ENCODE measurements at regions not wholly inside any gene's neighbourhood (a gene's known extent, or its start where the extent isn't known, plus 50 kb on each side); places are given as distances from the start of the nearest gene placed in this dataset.
A peak's percentile ranks its signal among the peaks of the same experiment; 100 is the strongest.
"Not testable (repeated sequence)": the region's sequence is repeated elsewhere in the genome, so short reads cannot be mapped to it uniquely, and the experiment has no call there.

- DNase-seq (ENCODE audit: extremely low spot score) = no peak
- Histone ChIP-seq H3K4me3 (ENCODE audit: low read depth, low read length) (no peak overlapping the region), H3K4me1 (ENCODE audit: insufficient read depth) (no peaks in the 10 kb centered on the region), H3K27ac (ENCODE audit: low read depth) (no peak overlapping the region), H3K36me3 (ENCODE audit: insufficient read depth) (no peaks in the 10 kb centered on the region)
- 79% methylated on average over 5 of the region's 5 CpGs for WGBS
Measured at GRCh38 chr14:53260286-53260685, 107.2 kb upstream of the DDHD1 start.

GRCh38 chr14:53252141-53252540 is 99.0 kb upstream of the DDHD1 start:
- Histone ChIP-seq H3K36me3 (ENCODE audit: insufficient read depth) (no peaks in the 10 kb centered on the region), H3K4me1 (ENCODE audit: insufficient read depth) (no peaks in the 10 kb centered on the region), H3K27ac (ENCODE audit: low read depth) (no peak overlapping the region), H3K4me3 (ENCODE audit: low read depth, low read length) (no peak overlapping the region)
- 29% methylated on average over 1 of the region's 1 CpG for WGBS
- DNase-seq (ENCODE audit: extremely low spot score) = no peak

GRCh38 chr14:53249059-53249458 is 95.9 kb upstream of the DDHD1 start:
- Histone ChIP-seq H3K36me3 (ENCODE audit: insufficient read depth) (no peaks in the 10 kb centered on the region), H3K4me3 (ENCODE audit: low read depth, low read length) (no peak overlapping the region), H3K4me1 (ENCODE audit: insufficient read depth) (no peaks in the 10 kb centered on the region), H3K27ac (ENCODE audit: low read depth) (no peak overlapping the region)
- DNase-seq (ENCODE audit: extremely low spot score) = no peak
- WGBS = 29% methylated on average over 1 of the region's 1 CpG

- no peak overlapping the region for H3K27ac ChIP-seq (ENCODE audit: low read depth)
Measured at GRCh38 chr14:53247596-53248370, 94.7 kb upstream of the DDHD1 start.

GRCh38 chr14:53242898-53243297 is 89.8 kb upstream of the DDHD1 start:
- 98% methylated on average over 3 of the region's 3 CpGs for WGBS
- not testable (repeated sequence) for H3K4me3 ChIP-seq (ENCODE audit: low read depth, low read length); H3K4me1 ChIP-seq (ENCODE audit: insufficient read depth); DNase-seq (ENCODE audit: extremely low spot score); H3K27ac ChIP-seq (ENCODE audit: low read depth); H3K36me3 ChIP-seq (ENCODE audit: insufficient read depth)

More at GRCh38 chr14:53247596-53248370, 94.7 kb upstream of the DDHD1 start:
- 68% methylated on average over 4 of the region's 4 CpGs for WGBS
- Histone ChIP-seq H3K4me1 (ENCODE audit: insufficient read depth) (no peaks in the 10 kb centered on the region), H3K36me3 (ENCODE audit: insufficient read depth) (no peaks in the 10 kb centered on the region), H3K4me3 (ENCODE audit: low read depth, low read length) (no peak overlapping the region)
- no peak for DNase-seq (ENCODE audit: extremely low spot score)

- Histone ChIP-seq H3K4me1 (ENCODE audit: insufficient read depth) (no peaks in the 10 kb centered on the region), H3K36me3 (ENCODE audit: insufficient read depth) (no peaks in the 10 kb centered on the region), H3K27ac (ENCODE audit: low read depth) (no peak overlapping the region), H3K4me3 (ENCODE audit: low read depth, low read length) (no peak overlapping the region)
- DNase-seq (ENCODE audit: extremely low spot score) = no peak
- 93% methylated on average over 1 of the region's 1 CpG for WGBS
Measured at GRCh38 chr14:53237488-53237887, 84.4 kb upstream of the DDHD1 start.

- H3K36me3 ChIP-seq (ENCODE audit: insufficient read depth) = no peaks in the 10 kb centered on the region
- no peaks in the 10 kb centered on the region for H3K4me1 ChIP-seq (ENCODE audit: insufficient read depth)
- DNase-seq (ENCODE audit: extremely low spot score) = no peak
- no peak overlapping the region for H3K27ac ChIP-seq (ENCODE audit: low read depth)
- H3K4me3 ChIP-seq (ENCODE audit: low read depth, low read length) = no peak overlapping the region
- 84% methylated on average over 3 of the region's 3 CpGs for WGBS
Measured at GRCh38 chr14:53236708-53237107, 83.6 kb upstream of the DDHD1 start.

GRCh38 chr14:53231171-53231570 is 78.0 kb upstream of the DDHD1 start:
- no peak for DNase-seq (ENCODE audit: extremely low spot score)
- Histone ChIP-seq H3K4me3 (ENCODE audit: low read depth, low read length) (no peak overlapping the region), H3K27ac (ENCODE audit: low read depth) (no peak overlapping the region), H3K36me3 (ENCODE audit: insufficient read depth) (no peaks in the 10 kb centered on the region), H3K4me1 (ENCODE audit: insufficient read depth) (no peaks in the 10 kb centered on the region)
- 44% methylated on average over 3 of the region's 3 CpGs for WGBS

GRCh38 chr14:53228966-53229365 is 75.8 kb upstream of the DDHD1 start:
- WGBS = 58% methylated on average over 4 of the region's 4 CpGs
- H3K4me3 ChIP-seq (ENCODE audit: low read depth, low read length) = no peak overlapping the region
- no peak overlapping the region for H3K27ac ChIP-seq (ENCODE audit: low read depth)
- H3K36me3 ChIP-seq (ENCODE audit: insufficient read depth) = no peaks in the 10 kb centered on the region
- no peaks in the 10 kb centered on the region for H3K4me1 ChIP-seq (ENCODE audit: insufficient read depth)
- no peak for DNase-seq (ENCODE audit: extremely low spot score)

GRCh38 chr14:53227154-53227718 is 74.1 kb upstream of the DDHD1 start:
- Histone ChIP-seq H3K36me3 (ENCODE audit: insufficient read depth) (no peaks in the 10 kb centered on the region), H3K4me1 (ENCODE audit: insufficient read depth) (no peaks in the 10 kb centered on the region), H3K4me3 (ENCODE audit: low read depth, low read length) (no peak overlapping the region), H3K27ac (ENCODE audit: low read depth) (no peak overlapping the region)
- WGBS = 92% methylated on average over 4 of the region's 4 CpGs
- no peak for DNase-seq (ENCODE audit: extremely low spot score)

GRCh38 chr14:53226553-53226952 is 73.4 kb upstream of the DDHD1 start:
- H3K4me1 ChIP-seq (ENCODE audit: insufficient read depth) = no peaks in the 10 kb centered on the region
- DNase-seq (ENCODE audit: extremely low spot score) = no peak
- no peaks in the 10 kb centered on the region for H3K36me3 ChIP-seq (ENCODE audit: insufficient read depth)
- H3K27ac ChIP-seq (ENCODE audit: low read depth) = no peak overlapping the region
- WGBS = 75% methylated on average over 5 of the region's 5 CpGs
- H3K4me3 ChIP-seq (ENCODE audit: low read depth, low read length) = no peak overlapping the region

- Histone ChIP-seq H3K4me1 (ENCODE audit: insufficient read depth) (no peaks in the 10 kb centered on the region), H3K36me3 (ENCODE audit: insufficient read depth) (no peaks in the 10 kb centered on the region), H3K4me3 (ENCODE audit: low read depth, low read length) (no peak overlapping the region), H3K27ac (ENCODE audit: low read depth) (no peak overlapping the region)
- no peak for DNase-seq (ENCODE audit: extremely low spot score)
- WGBS = 91% methylated on average over 3 of the region's 3 CpGs
Measured at GRCh38 chr14:53220914-53221313, 67.8 kb upstream of the DDHD1 start.

- WGBS = 74% methylated on average over 2 of the region's 2 CpGs
- Histone ChIP-seq H3K36me3 (ENCODE audit: insufficient read depth) (no peaks in the 10 kb centered on the region), H3K4me3 (ENCODE audit: low read depth, low read length) (peak overlapping the region; percentile 45), H3K4me1 (ENCODE audit: insufficient read depth) (no peaks in the 10 kb centered on the region), H3K27ac (ENCODE audit: low read depth) (no peak overlapping the region)
- DNase-seq (ENCODE audit: extremely low spot score) = no peak
Measured at GRCh38 chr14:53218161-53218560, 65.0 kb upstream of the DDHD1 start.

- no peak overlapping the region for H3K27ac ChIP-seq (ENCODE audit: low read depth)
- 1% methylated on average over 39 of the region's 39 CpGs for WGBS
- H3K36me3 ChIP-seq (ENCODE audit: insufficient read depth) = no peaks in the 10 kb centered on the region
- no peaks in the 10 kb centered on the region for H3K4me1 ChIP-seq (ENCODE audit: insufficient read depth)
- peak overlapping the region; percentile 45 for H3K4me3 ChIP-seq (ENCODE audit: low read depth, low read length)
- DNase-seq (ENCODE audit: extremely low spot score) = no peak
Measured at GRCh38 chr14:53217316-53217994, 64.3 kb upstream of the DDHD1 start.

All from urinary bladder (tissue), 3 donors.